ENCODE measurements at regions not wholly inside any gene's neighbourhood (a gene's known extent, or its start where the extent isn't known, plus 50 kb on each side); places are given as distances from the start of the nearest gene placed in this dataset.

- no TSS peak for BruUV-seq (replicated peaks)
- no peak for FAIRE-seq
- CTCF ChIA-PET = no interaction called here
Measured at GRCh38 chr4:43399726-43400125, 507.2 kb downstream of the GRXCR1 start.

More at GRCh38 chr4:43399726-43400125, 507.2 kb downstream of the GRXCR1 start:
- Histone ChIP-seq H4K20me1 (replicated peaks; ENCODE audit: control insufficient read depth, extremely low read depth, insufficient read depth, low read length) (no peaks in the 10 kb centered on the region), H3K9ac (replicated peaks; ENCODE audit: extremely low read depth, insufficient read depth, low read length) (no peak overlapping the region), H2AFZ (ENCODE audit: low read depth, low read length) (no peak overlapping the region), H3K9me3 (replicated peaks; ENCODE audit: control insufficient read depth, insufficient read depth, low read length) (no peaks in the 10 kb centered on the region), H3K4me3 (replicated peaks in 1 of 3; ENCODE audit: insufficient read depth in 1 of 3, low read depth in 1 of 3, low read length in 3 of 3) (no peak overlapping the region), H3K36me3 (ENCODE audit: control insufficient read depth in 2 of 2, extremely low read depth in 1 of 2, insufficient read depth in 2 of 2, low read length in 2 of 2) (no peaks in the 10 kb centered on the region), H3K79me2 (ENCODE audit: control insufficient read depth, insufficient read depth, low read length) (no peaks in the 10 kb centered on the region), H3K27ac (ENCODE audit: insufficient read depth, low read depth, low read length) (no peak overlapping the region), H3K27me3 (ENCODE audit: control insufficient read depth in 2 of 2, insufficient read depth in 2 of 2, low read length in 2 of 2) (no peaks in the 10 kb centered on the region), H3K4me2 (ENCODE audit: insufficient read depth, low read length) (no peak overlapping the region), H3K4me1 (ENCODE audit: control insufficient read depth, extremely low read depth, insufficient read depth, low read length) (no peaks in the 10 kb centered on the region), H3K9me1 (replicated peaks; ENCODE audit: control insufficient read depth, extremely low read depth, insufficient read depth, low read length) (no peaks in the 10 kb centered on the region)
- POLR2A ChIA-PET = no interaction called here
- no peak for TF ChIP-seq POLR2A (IDR thresholded peaks at IDR 0.05; ENCODE audit: low read depth, low read length)
- no peak for TF ChIP-seq MYC (IDR thresholded peaks at IDR 0.05; ENCODE audit: low read depth, low read length)
- no peak for TF ChIP-seq POLR2AphosphoS5 (IDR thresholded peaks at IDR 0.05; ENCODE audit: insufficient read depth, low read depth, low read length)
- TF ChIP-seq GATA2 (IDR thresholded peaks at IDR 0.05; ENCODE audit: insufficient read depth, insufficient read length, low read depth, low read length) = no peak
- TF ChIP-seq FOS (IDR thresholded peaks at IDR 0.05; ENCODE audit: borderline replicate concordance, insufficient read depth, low read length) = no peak
- no peak for TF ChIP-seq JUN (IDR thresholded peaks at IDR 0.05; ENCODE audit: borderline replicate concordance, insufficient read depth, insufficient read length, low read depth)
- TF ChIP-seq, protein P1, sequence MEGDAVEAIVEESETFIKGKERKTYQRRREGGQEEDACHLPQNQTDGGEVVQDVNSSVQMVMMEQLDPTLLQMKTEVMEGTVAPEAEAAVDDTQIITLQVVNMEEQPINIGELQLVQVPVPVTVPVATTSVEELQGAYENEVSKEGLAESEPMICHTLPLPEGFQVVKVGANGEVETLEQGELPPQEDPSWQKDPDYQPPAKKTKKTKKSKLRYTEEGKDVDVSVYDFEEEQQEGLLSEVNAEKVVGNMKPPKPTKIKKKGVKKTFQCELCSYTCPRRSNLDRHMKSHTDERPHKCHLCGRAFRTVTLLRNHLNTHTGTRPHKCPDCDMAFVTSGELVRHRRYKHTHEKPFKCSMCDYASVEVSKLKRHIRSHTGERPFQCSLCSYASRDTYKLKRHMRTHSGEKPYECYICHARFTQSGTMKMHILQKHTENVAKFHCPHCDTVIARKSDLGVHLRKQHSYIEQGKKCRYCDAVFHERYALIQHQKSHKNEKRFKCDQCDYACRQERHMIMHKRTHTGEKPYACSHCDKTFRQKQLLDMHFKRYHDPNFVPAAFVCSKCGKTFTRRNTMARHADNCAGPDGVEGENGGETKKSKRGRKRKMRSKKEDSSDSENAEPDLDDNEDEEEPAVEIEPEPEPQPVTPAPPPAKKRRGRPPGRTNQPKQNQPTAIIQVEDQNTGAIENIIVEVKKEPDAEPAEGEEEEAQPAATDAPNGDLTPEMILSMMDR (IDR thresholded peaks at IDR 0.05; ENCODE audit: extremely low read depth in 1 of 2, insufficient read depth in 1 of 2, low read depth in 1 of 2, low read length in 2 of 2) = no peak
- no peak for TF ChIP-seq MAX (IDR thresholded peaks at IDR 0.05; ENCODE audit: insufficient read depth, insufficient read length)
- no peak for TF ChIP-seq EZH2 (IDR thresholded peaks at IDR 0.05; ENCODE audit: borderline replicate concordance, low read depth, low read length, severe bottlenecking)
- intact Hi-C loops (cut with micrococcal nuclease) = no loop called here
- no peak for DNase-seq (ENCODE audit: low read depth, low spot score)
- dilution Hi-C loops (cut with MboI; ENCODE audit: extremely low pct_ligation_motif_present, low sequenced_read_pairs) = no loop called here
